Kidney (tissue), 13 donors: ENCODE measurements at regions not wholly inside any gene's neighbourhood (a gene's known extent, or its start where the extent isn't known, plus 50 kb on each side); places are given as distances from the start of the nearest gene placed in this dataset.
"Not testable (repeated sequence)": the region's sequence is repeated elsewhere in the genome, so short reads cannot be mapped to it uniquely, and the experiment has no call there.

Source experiments
- DNase-seq, 5 donors: peaks; one replicate each; pipeline ENCODE4 v3.0.0-alpha.2; 2013 to 2020
- FAIRE-seq: peaks from 2 replicates; lab custom pipeline; 2012; peaks lifted over from hg19 to GRCh38; lab: Jason Lieb, UNC
- H3K27ac ChIP-seq, 2 donors: one replicate each; pipeline ENCODE4 v1.7.0; 2013; ENCODE audit warnings: low read depth in 2 of 2, low read length in 2 of 2, inconsistent platforms in 1 of 2
- H3K27me3 ChIP-seq: one replicate; pipeline ENCODE4 v1.7.1; 2013; ENCODE audit warnings: low read length, inconsistent platforms; ENCODE audit not compliant: control insufficient read depth, insufficient read depth
- H3K36me3 ChIP-seq, 3 donors: one replicate each; pipeline versions ENCODE4 v1.7.0 to v1.7.1; 2013; ENCODE audit warnings: low read length in 3 of 3, control low read depth in 1 of 3, inconsistent platforms in 1 of 3; ENCODE audit not compliant: insufficient read depth in 3 of 3, control insufficient read depth in 2 of 3
- H3K4me1 ChIP-seq, 3 donors: one replicate each; pipeline versions ENCODE4 v1.7.0 to v1.7.1; 2013; ENCODE audit warnings: low read length in 3 of 3, inconsistent platforms in 1 of 3, low read depth in 1 of 3; ENCODE audit not compliant: control insufficient read depth in 2 of 3, insufficient read depth in 2 of 3
- H3K4me3 ChIP-seq, 3 donors: one replicate each; pipeline versions ENCODE4 v1.7.0 to v1.8.1; 2013; ENCODE audit warnings: low read length in 3 of 3, control low read depth in 1 of 3, inconsistent platforms in 1 of 3
- H3K9ac ChIP-seq, 3 donors: one replicate each; pipeline versions ENCODE4 v1.7.0 to v1.7.1; 2013; ENCODE audit warnings: low read length in 3 of 3, control low read depth in 1 of 3, inconsistent platforms in 1 of 3
- H3K9me3 ChIP-seq, 3 donors: one replicate each; pipeline versions ENCODE4 v1.7.0 to v1.7.1; 2013; ENCODE audit warnings: low read length in 3 of 3, control low read depth in 1 of 3, inconsistent platforms in 1 of 3; ENCODE audit not compliant: control insufficient read depth in 2 of 3, insufficient read depth in 1 of 3
- intact Hi-C: fragments of 100-400 bp; cut with DNase I; formaldehyde crosslinking; loops from one replicate; pipeline ENCODE4 v1.11.1; 2022
- TF ChIP-seq, protein P1 (sequence below): IDR thresholded peaks from 3 replicates; pipeline ENCODE4 v1.5.1; 2012; ENCODE audit warnings: mild to moderate bottlenecking, moderate library complexity, borderline replicate concordance; ENCODE audit not compliant: insufficient read depth; ENCODE audit errors: extremely low read depth
- donor health status: control.
- donor health status: control.
- donor health status: control.
- donor health status: control.
- donor health status: control.
- donor health status: DM: yes; HTN: yes; CAD: no.
- donor health status: Normal renal cell carcinoma (clear cell type).

DNA sequence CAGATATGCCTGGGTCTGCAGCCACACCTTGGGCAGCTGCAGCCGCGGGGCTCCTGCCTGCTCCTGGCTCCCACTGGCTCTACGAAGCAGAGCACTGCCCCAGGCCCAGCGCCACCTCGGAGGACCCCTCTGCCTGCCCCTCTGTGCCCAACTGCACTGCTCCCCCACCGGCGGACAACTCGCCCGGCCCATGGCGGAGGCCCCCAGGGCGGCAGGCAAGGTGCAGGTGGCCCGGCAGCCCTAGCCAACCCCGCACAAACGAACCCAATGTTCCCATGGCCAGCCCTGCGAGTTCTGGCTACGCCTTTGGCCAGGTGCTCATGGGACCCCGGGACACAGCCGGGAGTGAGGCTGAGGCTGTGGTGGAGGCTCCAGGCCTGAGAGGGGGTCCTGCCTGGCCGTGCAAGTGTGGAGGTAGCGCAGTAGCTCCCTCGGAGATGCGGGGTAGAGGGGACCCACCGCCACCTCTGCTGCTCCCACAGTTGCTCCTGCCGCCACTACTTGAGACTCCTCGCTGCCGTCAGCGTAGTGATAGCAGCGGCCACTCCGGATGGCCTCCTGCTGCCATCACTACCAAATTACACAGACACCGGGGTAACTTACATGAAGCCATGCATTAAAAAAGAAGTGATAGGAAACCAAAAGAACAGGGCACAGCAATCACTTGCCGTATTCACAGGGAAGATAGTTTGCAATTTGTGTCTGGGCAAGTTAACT lies 97.3 kb upstream of the SP4 start:
- DNase-seq (peak in 1 of 5 donors; percentile 69), FAIRE-seq (no peak)
- TF ChIP-seq, protein P1, sequence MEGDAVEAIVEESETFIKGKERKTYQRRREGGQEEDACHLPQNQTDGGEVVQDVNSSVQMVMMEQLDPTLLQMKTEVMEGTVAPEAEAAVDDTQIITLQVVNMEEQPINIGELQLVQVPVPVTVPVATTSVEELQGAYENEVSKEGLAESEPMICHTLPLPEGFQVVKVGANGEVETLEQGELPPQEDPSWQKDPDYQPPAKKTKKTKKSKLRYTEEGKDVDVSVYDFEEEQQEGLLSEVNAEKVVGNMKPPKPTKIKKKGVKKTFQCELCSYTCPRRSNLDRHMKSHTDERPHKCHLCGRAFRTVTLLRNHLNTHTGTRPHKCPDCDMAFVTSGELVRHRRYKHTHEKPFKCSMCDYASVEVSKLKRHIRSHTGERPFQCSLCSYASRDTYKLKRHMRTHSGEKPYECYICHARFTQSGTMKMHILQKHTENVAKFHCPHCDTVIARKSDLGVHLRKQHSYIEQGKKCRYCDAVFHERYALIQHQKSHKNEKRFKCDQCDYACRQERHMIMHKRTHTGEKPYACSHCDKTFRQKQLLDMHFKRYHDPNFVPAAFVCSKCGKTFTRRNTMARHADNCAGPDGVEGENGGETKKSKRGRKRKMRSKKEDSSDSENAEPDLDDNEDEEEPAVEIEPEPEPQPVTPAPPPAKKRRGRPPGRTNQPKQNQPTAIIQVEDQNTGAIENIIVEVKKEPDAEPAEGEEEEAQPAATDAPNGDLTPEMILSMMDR, result no peak
- Histone ChIP-seq H3K4me3 (no peak overlapping the region), H3K27me3 (no peaks in the 10 kb centered on the region), H3K4me1 (no peaks in the 10 kb centered on the region), H3K9me3 (peaks cover 0 to 2% (median 0%) of the 10 kb centered on the region in 3 donors), H3K27ac (no peak overlapping the region), H3K36me3 (no peaks in the 10 kb centered on the region), H3K9ac (no peak overlapping the region)
- intact Hi-C loops, result no loop called here

- Histone ChIP-seq H3K4me3 (no peak overlapping the region), H3K9ac (no peak overlapping the region), H3K9me3 (no peaks in the 10 kb centered on the region), H3K36me3 (no peaks in the 10 kb centered on the region), H3K27ac (no peak overlapping the region), H3K27me3 (no peaks in the 10 kb centered on the region), H3K4me1 (no peaks in the 10 kb centered on the region)
- TF ChIP-seq, protein P1, result no peak
- DNase-seq (no peak), FAIRE-seq (no peak)
- intact Hi-C loops, result no loop called here
Observed at GRCh38 chr7:21334906-21335305, 93.0 kb upstream of the SP4 start.

DNA sequence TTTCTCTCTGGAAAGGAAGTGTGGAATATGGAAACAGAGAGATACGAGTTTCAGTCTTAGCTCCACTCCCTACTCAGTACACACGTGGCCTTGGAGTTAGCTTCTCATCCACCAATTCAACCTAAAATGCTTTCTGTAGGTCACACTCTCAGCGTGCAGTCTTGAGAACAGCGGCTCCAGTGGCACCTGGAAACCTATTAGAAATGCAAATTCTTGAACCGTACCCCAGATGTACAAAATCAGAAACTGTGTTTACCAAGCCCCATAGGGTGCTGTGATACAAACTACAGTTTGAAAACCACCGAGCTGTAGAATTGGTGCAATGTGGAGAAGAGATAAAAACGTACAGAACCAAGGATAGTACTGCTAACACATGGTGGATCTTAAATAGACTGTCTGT lies 91.1 kb upstream of the SP4 start:
- H3K9ac ChIP-seq, result no peak overlapping the region
- no peak for DNase-seq
- TF ChIP-seq, protein P1, result no peak
- no peaks in the 10 kb centered on the region for H3K4me1 ChIP-seq
- H3K4me3 ChIP-seq, result no peak overlapping the region
- intact Hi-C loops, result no loop called here
- FAIRE-seq, result no peak
- no peaks in the 10 kb centered on the region for H3K9me3 ChIP-seq
- H3K27me3 ChIP-seq, result no peaks in the 10 kb centered on the region
- no peak overlapping the region for H3K27ac ChIP-seq
- no peaks in the 10 kb centered on the region for H3K36me3 ChIP-seq

DNA sequence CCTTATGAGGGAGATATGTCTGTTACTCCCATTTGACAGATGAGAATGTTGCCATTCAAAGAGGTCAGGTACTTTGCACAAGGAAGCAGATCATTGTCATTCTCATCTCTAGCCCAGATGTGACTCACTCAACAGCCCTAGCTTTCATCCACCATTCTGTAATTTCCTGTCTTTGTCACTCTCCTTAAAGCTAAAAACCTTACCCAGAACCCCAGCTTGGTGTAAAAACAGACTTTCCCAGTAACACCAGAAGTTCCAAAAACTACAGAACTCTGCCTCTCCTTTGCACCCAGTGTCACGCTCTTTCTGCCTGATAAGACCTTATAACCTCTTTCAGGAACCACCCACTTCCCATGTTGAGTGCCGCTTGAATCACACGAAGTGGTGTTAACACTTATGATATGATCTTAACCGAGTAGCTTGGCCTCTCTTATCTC lies 89.1 kb upstream of the SP4 start:
- FAIRE-seq, result no peak
- no peaks in the 10 kb centered on the region for H3K27me3 ChIP-seq
- DNase-seq, result no peak
- H3K9ac ChIP-seq, result no peak overlapping the region
- no peaks in the 10 kb centered on the region for H3K36me3 ChIP-seq
- no peaks in the 10 kb centered on the region for H3K4me1 ChIP-seq
- no peaks in the 10 kb centered on the region for H3K9me3 ChIP-seq
- no peak overlapping the region for H3K4me3 ChIP-seq
- intact Hi-C loops, result no loop called here
- H3K27ac ChIP-seq, result no peak overlapping the region
- TF ChIP-seq, protein P1, result no peak

GRCh38 chr7:21344900-21345299 lies 83.0 kb upstream of the SP4 start:
- H3K27me3 ChIP-seq, H3K4me1 ChIP-seq, FAIRE-seq, H3K4me3 ChIP-seq, H3K9ac ChIP-seq, intact Hi-C loops, H3K36me3 ChIP-seq, H3K9me3 ChIP-seq, H3K27ac ChIP-seq, DNase-seq: not testable (repeated sequence)
